OCI-LY1 (cell line): ENCODE measurements at regions not wholly inside any gene's neighbourhood (a gene's known extent, or its start where the extent isn't known, plus 50 kb on each side); places are given as distances from the start of the nearest gene placed in this dataset.

Experiments
- H2AFZ ChIP-seq: fragments of 200-600 bp; sonication (generic), shearing (Covaris generic); 2 replicates; pipeline ENCODE4 v1.6.0; 2014; ENCODE audit warnings: antibody characterized with exemption, mild to moderate bottlenecking, low read length
- H3F3A ChIP-seq: fragments of 200-600 bp; sonication (generic), shearing (Covaris generic); 2 replicates; pipeline ENCODE4 v1.6.0; 2014; ENCODE audit warnings: mild to moderate bottlenecking, antibody characterized with exemption, low read length, moderate library complexity; ENCODE audit not compliant: insufficient read depth
- H3K27ac ChIP-seq: fragments of 200-600 bp; sonication (generic); 2 replicates; pipeline ENCODE4 v1.5.1; 2014; ENCODE audit warnings: low read length, mixed run types, mild to moderate bottlenecking, low read depth; ENCODE audit not compliant: poor library complexity, severe bottlenecking
- H3K27me3 ChIP-seq: fragments of 200-600 bp; sonication (generic); 2 replicates; pipeline ENCODE4 v1.6.0; 2014; ENCODE audit warnings: antibody characterized with exemption, mild to moderate bottlenecking, low read length, moderate library complexity; ENCODE audit not compliant: insufficient read depth
- H3K36me3 ChIP-seq: fragments of 200-600 bp; sonication (generic); 2 replicates; pipeline ENCODE4 v1.6.1; 2014; ENCODE audit warnings: mild to moderate bottlenecking, antibody characterized with exemption, low read length, moderate library complexity, mixed read lengths; ENCODE audit not compliant: insufficient read depth
- H3K4me1 ChIP-seq: fragments of 200-600 bp; sonication (generic); 2 replicates; pipeline ENCODE4 v1.5.1; 2014; ENCODE audit warnings: mild to moderate bottlenecking, low read length, moderate library complexity; ENCODE audit not compliant: insufficient read depth, severe bottlenecking
- H3K4me2 ChIP-seq: fragments of 200-600 bp; sonication (generic), shearing (Covaris generic); 2 replicates; pipeline ENCODE4 v1.6.1; 2014; ENCODE audit warnings: low read length
- H3K4me3 ChIP-seq: fragments of 200-600 bp; sonication (generic); 2 replicates; pipeline ENCODE4 v1.5.1; 2014; ENCODE audit warnings: low read length, low read depth, mild to moderate bottlenecking, mixed read lengths; ENCODE audit not compliant: poor library complexity, severe bottlenecking
- H3K79me2 ChIP-seq: fragments of 200-600 bp; shearing (Covaris generic); 2 replicates; pipeline ENCODE4 v1.6.1; 2016; ENCODE audit warnings: mixed run types, low read length, mixed read lengths; ENCODE audit not compliant: insufficient read depth
- H3K9ac ChIP-seq: fragments of 200-600 bp; sonication (generic), shearing (Covaris generic); 2 replicates; pipeline ENCODE4 v1.6.1; 2014; ENCODE audit warnings: mild to moderate bottlenecking, low read length, mixed read lengths
- H3K9me2 ChIP-seq: fragments of 200-600 bp; sonication (generic), shearing (Covaris generic); 2 replicates; pipeline ENCODE4 v1.6.1; 2014; ENCODE audit warnings: low read depth, mild to moderate bottlenecking, low read length, mixed read lengths
- H3K9me3 ChIP-seq: fragments of 200-600 bp; shearing (Covaris generic); 2 replicates; pipeline ENCODE4 v1.6.1; 2014; ENCODE audit warnings: low read length, mixed read lengths
- H4K20me1 ChIP-seq: fragments of 200-600 bp; sonication (generic), shearing (Covaris generic); 2 replicates; pipeline ENCODE4 v1.6.0; 2016; ENCODE audit warnings: mild to moderate bottlenecking, low read length; ENCODE audit not compliant: insufficient read depth
- EZH2 ChIP-seq: fragments of 200-600 bp; sonication (generic), shearing (Covaris generic); IDR thresholded peaks from 2 replicates; pipeline ENCODE4 v1.8.0; 2017; ENCODE audit warnings: borderline replicate concordance, mixed run types, mild to moderate bottlenecking, antibody characterized with exemption, low read length, moderate library complexity, mixed read lengths
- TF ChIP-seq, protein P1 (sequence below): fragments of 200-600 bp; sonication (generic), shearing (Covaris generic); IDR thresholded peaks from 2 replicates; pipeline ENCODE4 v1.5.1; 2017; ENCODE audit warnings: mild to moderate bottlenecking, antibody characterized with exemption, low read length, moderate library complexity, mixed read lengths

- no peak overlapping the region for H3K27ac ChIP-seq
- no peaks in the 10 kb centered on the region for H3K9me3 ChIP-seq
- no peak overlapping the region for H3K4me2 ChIP-seq
- no peak overlapping the region for H3K9ac ChIP-seq
- H3K4me3 ChIP-seq = no peak overlapping the region
- H4K20me1 ChIP-seq = no peaks in the 10 kb centered on the region
- H3K27me3 ChIP-seq = no peaks in the 10 kb centered on the region
- no peaks in the 10 kb centered on the region for H3K9me2 ChIP-seq
- no peaks in the 10 kb centered on the region for H3K79me2 ChIP-seq
- no peaks in the 10 kb centered on the region for H3F3A ChIP-seq
- H2AFZ ChIP-seq = no peak overlapping the region
- H3K36me3 ChIP-seq = no peaks in the 10 kb centered on the region
- TF ChIP-seq, protein P1, sequence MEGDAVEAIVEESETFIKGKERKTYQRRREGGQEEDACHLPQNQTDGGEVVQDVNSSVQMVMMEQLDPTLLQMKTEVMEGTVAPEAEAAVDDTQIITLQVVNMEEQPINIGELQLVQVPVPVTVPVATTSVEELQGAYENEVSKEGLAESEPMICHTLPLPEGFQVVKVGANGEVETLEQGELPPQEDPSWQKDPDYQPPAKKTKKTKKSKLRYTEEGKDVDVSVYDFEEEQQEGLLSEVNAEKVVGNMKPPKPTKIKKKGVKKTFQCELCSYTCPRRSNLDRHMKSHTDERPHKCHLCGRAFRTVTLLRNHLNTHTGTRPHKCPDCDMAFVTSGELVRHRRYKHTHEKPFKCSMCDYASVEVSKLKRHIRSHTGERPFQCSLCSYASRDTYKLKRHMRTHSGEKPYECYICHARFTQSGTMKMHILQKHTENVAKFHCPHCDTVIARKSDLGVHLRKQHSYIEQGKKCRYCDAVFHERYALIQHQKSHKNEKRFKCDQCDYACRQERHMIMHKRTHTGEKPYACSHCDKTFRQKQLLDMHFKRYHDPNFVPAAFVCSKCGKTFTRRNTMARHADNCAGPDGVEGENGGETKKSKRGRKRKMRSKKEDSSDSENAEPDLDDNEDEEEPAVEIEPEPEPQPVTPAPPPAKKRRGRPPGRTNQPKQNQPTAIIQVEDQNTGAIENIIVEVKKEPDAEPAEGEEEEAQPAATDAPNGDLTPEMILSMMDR = no peak
- no peak for TF ChIP-seq EZH2
- no peaks in the 10 kb centered on the region for H3K4me1 ChIP-seq
These were observed 64.2 kb upstream of the AKIRIN2 start for GRCh38 chr6:87766211-87766610.

DNA sequence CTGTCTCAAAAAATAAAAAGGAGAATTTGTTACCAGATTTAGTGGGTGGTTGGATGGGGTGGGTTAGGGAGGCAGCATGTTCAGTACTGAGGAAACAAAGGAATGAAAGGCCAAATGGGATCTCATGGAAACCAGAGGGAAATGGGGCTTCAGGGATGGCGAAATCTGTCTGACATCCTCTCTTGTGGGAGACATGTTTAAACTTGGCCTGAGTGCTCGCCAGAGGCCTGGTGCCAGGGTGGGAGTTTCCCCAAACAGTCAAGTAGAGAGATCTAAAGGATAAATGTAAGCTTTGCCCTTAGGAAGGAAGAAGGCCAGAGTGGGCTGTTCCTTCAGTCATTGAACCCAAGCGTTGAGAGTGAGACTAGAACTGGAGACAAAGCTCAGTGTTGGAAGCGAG is 61.9 kb upstream of the AKIRIN2 start:
- TF ChIP-seq, protein P1 = no peak
- TF ChIP-seq EZH2 = no peak
- Histone ChIP-seq H2AFZ (no peak overlapping the region), H3K79me2 (no peaks in the 10 kb centered on the region), H3K4me2 (no peak overlapping the region), H3K9me2 (no peaks in the 10 kb centered on the region), H3K4me3 (no peak overlapping the region), H3K4me1 (no peaks in the 10 kb centered on the region), H3F3A (no peaks in the 10 kb centered on the region), H4K20me1 (no peaks in the 10 kb centered on the region), H3K9ac (no peak overlapping the region), H3K36me3 (no peaks in the 10 kb centered on the region), H3K27me3 (no peaks in the 10 kb centered on the region), H3K27ac (no peak overlapping the region), H3K9me3 (no peaks in the 10 kb centered on the region)

DNA sequence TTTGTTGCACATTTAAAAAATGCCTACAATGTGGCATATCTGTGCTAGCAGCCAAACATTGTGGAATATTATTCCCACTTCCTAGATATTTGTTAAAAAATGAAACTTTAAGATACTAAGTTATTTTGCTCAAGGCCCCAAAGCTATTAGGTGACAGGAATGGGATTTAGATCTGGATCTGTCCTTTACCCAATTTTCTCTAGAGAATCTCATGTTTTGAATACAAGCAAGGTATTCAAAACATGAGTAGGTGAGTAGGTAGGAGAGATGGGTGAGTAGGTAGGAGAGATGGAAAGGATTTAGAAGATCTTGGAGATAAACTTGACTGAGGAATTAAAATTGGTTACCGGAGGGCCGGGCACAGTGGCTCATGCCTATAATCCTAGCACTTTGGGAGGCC is 61.2 kb upstream of the AKIRIN2 start:
- no peaks in the 10 kb centered on the region for H3K79me2 ChIP-seq
- no peaks in the 10 kb centered on the region for H3K9me3 ChIP-seq
- no peaks in the 10 kb centered on the region for H3F3A ChIP-seq
- H3K36me3 ChIP-seq = no peaks in the 10 kb centered on the region
- no peak overlapping the region for H3K4me3 ChIP-seq
- no peaks in the 10 kb centered on the region for H3K27me3 ChIP-seq
- H3K4me2 ChIP-seq = no peak overlapping the region
- H2AFZ ChIP-seq = no peak overlapping the region
- no peak overlapping the region for H3K27ac ChIP-seq
- H3K9me2 ChIP-seq = no peaks in the 10 kb centered on the region
- H3K9ac ChIP-seq = no peak overlapping the region
- no peak for TF ChIP-seq EZH2
- TF ChIP-seq, protein P1 = no peak
- no peaks in the 10 kb centered on the region for H4K20me1 ChIP-seq
- no peaks in the 10 kb centered on the region for H3K4me1 ChIP-seq
